ENCODE measurements at regions not wholly inside any gene's neighbourhood (a gene's known extent, or its start where the extent isn't known, plus 50 kb on each side); places are given as distances from the start of the nearest gene placed in this dataset.

DNA sequence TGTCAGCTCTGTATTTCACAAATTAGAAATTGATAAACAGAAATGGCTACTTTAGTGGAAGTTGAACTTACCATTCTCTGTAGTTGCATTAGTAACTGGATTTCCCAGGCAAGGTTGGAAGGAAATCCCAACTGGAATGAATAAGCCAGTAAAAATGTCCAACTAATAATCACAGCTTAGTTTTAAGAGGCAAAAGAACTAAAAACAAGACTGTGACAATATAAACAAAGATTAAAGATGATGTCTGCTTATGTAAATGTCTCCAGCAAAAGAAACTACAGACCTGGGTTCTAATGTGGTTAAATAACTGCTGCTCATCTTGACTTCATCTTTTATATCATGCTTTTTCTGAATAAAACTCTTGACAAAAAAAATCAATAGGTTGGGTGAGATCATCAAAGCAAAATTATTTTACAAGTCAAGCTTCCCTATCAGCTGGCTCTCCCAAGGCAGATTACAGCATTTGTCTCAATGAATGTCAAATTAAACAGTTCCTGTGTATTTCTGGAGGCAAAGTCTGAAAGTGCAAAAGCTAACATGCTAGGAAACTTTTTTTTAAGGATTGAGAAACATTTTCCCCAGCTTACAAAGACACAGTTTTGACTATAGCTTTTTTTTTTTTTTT is 62.3 kb upstream of the HMHB1 start:
- Histone ChIP-seq H3K9me3 (no peaks in the 10 kb centered on the region), H3K27me3 (no peaks in the 10 kb centered on the region)

DNA sequence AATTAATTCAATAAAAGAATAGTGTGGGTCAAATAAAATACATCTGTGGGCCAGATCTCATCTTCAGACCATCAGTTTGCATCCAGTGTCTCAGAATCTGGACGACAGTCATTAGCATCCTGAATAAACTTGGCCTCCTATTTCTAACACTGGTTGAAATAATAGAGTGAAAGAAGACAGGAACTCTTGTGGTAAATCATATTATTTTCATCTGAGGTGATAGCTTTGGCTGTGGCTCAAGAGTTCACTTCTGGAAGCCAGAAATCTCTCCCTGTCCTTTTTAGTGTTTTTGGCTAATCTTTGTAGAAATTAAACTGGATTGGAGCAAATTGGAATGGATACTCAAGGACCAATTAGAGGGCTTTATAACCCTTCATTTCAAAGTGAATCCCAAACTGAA is 63.4 kb upstream of the HMHB1 start:
- H3K4me3 ChIP-seq, result no peak overlapping the region
- TF ChIP-seq POLR2A (IDR thresholded peaks at IDR 0.05), result no peak
- TF ChIP-seq, protein P1, sequence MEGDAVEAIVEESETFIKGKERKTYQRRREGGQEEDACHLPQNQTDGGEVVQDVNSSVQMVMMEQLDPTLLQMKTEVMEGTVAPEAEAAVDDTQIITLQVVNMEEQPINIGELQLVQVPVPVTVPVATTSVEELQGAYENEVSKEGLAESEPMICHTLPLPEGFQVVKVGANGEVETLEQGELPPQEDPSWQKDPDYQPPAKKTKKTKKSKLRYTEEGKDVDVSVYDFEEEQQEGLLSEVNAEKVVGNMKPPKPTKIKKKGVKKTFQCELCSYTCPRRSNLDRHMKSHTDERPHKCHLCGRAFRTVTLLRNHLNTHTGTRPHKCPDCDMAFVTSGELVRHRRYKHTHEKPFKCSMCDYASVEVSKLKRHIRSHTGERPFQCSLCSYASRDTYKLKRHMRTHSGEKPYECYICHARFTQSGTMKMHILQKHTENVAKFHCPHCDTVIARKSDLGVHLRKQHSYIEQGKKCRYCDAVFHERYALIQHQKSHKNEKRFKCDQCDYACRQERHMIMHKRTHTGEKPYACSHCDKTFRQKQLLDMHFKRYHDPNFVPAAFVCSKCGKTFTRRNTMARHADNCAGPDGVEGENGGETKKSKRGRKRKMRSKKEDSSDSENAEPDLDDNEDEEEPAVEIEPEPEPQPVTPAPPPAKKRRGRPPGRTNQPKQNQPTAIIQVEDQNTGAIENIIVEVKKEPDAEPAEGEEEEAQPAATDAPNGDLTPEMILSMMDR (IDR thresholded peaks at IDR 0.05), result no peak
- H3K4me1 ChIP-seq, result no peaks in the 10 kb centered on the region
- H3K27ac ChIP-seq, result no peak overlapping the region
- no peak for DNase-seq
- no peaks in the 10 kb centered on the region for H3K9me3 ChIP-seq
- H3K36me3 ChIP-seq, result no peaks in the 10 kb centered on the region
- intact Hi-C loops (cut with DNase I; ENCODE audit: low total_unique reads), result no loop called here
- no peaks in the 10 kb centered on the region for H3K27me3 ChIP-seq

More for the DNA sequence above, 62.3 kb upstream of the HMHB1 start:
- DNase-seq, result no peak
- Histone ChIP-seq H3K4me3 (no peak overlapping the region), H3K4me1 (no peaks in the 10 kb centered on the region), H3K27ac (no peak overlapping the region), H3K36me3 (no peaks in the 10 kb centered on the region)
- intact Hi-C loops (cut with DNase I; ENCODE audit: low total_unique reads), result no loop called here
- TF ChIP-seq, protein P1 (IDR thresholded peaks at IDR 0.05), result no peak
- TF ChIP-seq POLR2A (IDR thresholded peaks at IDR 0.05), result no peak

DNA sequence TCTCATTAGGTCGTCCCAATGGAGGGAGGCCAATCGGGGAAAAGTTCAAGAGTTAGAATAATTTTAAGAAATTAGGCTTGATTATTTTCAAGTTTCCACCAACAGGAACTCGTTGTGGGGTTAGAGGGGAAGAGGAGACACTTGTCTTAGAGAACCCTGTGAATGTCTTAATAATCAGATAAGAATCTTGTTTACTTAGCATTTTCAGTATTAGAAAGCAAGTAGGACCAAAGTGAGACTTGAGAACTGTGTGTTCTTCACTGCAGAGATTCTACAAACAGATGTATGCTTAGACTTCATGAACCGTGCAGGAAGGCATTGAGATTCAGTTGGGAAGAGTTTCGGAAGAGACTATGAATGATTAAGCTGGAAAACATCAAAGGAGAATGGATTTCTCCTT is 69.0 kb upstream of the HMHB1 start:
- H3K4me3 ChIP-seq, result no peak overlapping the region
- no peak overlapping the region for H3K27ac ChIP-seq
- intact Hi-C loops (cut with DNase I; ENCODE audit: low total_unique reads), result no loop called here
- no peaks in the 10 kb centered on the region for H3K27me3 ChIP-seq
- H3K9me3 ChIP-seq, result no peaks in the 10 kb centered on the region
- TF ChIP-seq POLR2A (IDR thresholded peaks at IDR 0.05), result no peak
- TF ChIP-seq, protein P1 (IDR thresholded peaks at IDR 0.05), result no peak
- DNase-seq, result no peak
- no peaks in the 10 kb centered on the region for H3K36me3 ChIP-seq
- H3K4me1 ChIP-seq, result no peaks in the 10 kb centered on the region

DNA sequence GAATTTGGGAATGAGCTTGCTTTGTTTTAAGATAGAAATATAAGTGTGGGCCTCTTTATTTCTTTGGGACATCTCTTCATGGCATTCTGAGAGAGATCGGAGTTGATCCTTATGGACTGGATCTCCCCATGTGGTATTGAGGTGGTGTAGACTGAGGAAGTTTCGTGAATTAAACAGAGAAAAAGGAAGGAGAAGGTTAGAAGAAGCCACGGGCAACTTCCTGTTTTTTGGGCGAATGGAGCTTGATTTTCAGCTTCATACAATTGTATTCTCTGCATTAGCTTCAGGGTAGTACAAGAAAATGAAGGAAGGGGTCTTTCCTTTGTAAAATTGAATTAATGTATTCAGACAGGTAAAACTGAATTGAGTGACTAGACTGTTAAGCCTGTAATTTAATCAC is 70.5 kb upstream of the HMHB1 start:
- Histone ChIP-seq H3K9me3 (no peaks in the 10 kb centered on the region), H3K36me3 (no peaks in the 10 kb centered on the region), H3K27ac (no peak overlapping the region), H3K4me3 (no peak overlapping the region), H3K27me3 (no peaks in the 10 kb centered on the region), H3K4me1 (no peaks in the 10 kb centered on the region)
- DNase-seq, result no peak
- intact Hi-C loops (cut with DNase I; ENCODE audit: low total_unique reads), result no loop called here
- TF ChIP-seq, protein P1 (IDR thresholded peaks at IDR 0.05), result no peak

DNA sequence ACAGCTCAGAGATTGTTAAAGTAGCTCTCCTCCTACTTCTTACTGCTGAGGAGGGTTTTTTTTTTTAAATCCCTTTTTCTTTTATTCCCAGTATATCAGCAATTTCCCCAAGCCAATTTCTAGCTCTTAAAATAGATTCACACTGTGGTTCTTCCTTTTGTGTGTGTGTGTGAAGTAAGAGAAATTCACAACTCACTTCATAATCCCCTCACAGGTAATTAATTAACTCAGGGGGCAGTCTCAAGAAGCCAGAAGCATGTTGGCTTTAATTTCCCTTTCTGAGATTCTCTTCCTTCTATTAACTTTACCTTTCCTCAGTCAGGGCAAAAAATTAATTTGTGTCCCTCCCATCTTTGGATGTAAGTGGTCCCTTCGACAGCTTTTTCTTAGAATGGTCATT is 71.0 kb upstream of the HMHB1 start:
- H3K4me1 ChIP-seq, result no peaks in the 10 kb centered on the region
- intact Hi-C loops (cut with DNase I; ENCODE audit: low total_unique reads), result no loop called here
- H3K27me3 ChIP-seq, result no peaks in the 10 kb centered on the region
- H3K36me3 ChIP-seq, result no peaks in the 10 kb centered on the region
- no peak for TF ChIP-seq POLR2A (IDR thresholded peaks at IDR 0.05)
- TF ChIP-seq, protein P1 (IDR thresholded peaks at IDR 0.05), result no peak
- no peak for DNase-seq
- no peaks in the 10 kb centered on the region for H3K9me3 ChIP-seq
- no peak overlapping the region for H3K4me3 ChIP-seq
- no peak overlapping the region for H3K27ac ChIP-seq

Measured in uterus (tissue), 3 donors.